ENCODE measurements at regions not wholly inside any gene's neighbourhood (a gene's known extent, or its start where the extent isn't known, plus 50 kb on each side); places are given as distances from the start of the nearest gene placed in this dataset.

DNA sequence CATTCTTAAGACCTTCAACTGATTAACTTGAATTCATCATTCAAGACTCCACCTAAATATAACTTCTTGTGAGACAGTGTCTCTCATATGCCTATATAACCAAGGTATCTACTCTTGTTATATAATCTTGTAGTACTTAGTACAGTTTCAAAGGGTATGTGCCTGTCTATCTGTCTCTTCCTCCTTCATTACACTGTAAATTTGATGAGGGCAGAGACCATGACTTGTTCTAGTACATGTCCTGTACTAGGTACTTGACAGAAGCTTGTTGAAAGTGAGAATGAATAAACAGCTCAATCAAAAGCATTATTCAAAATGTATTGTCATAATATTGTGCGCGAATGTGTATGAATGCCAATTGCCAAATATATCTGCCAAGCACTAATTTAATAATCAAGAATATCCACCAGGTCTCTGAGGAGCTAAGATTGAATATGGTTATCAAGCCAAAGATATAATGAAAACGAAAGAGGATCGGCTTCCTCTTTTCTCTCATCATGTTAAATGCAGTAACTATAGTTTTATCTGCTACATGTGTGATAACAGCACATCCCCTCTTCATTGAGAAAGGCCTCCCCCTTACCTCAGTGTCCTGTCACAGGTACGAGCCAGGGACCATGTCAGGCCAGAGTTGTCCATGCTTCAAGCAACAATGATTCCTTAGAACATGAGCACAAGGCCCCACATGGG, 117.3 kb downstream of the UCHL5 start (continued):
- TF ChIP-seq, protein P1, sequence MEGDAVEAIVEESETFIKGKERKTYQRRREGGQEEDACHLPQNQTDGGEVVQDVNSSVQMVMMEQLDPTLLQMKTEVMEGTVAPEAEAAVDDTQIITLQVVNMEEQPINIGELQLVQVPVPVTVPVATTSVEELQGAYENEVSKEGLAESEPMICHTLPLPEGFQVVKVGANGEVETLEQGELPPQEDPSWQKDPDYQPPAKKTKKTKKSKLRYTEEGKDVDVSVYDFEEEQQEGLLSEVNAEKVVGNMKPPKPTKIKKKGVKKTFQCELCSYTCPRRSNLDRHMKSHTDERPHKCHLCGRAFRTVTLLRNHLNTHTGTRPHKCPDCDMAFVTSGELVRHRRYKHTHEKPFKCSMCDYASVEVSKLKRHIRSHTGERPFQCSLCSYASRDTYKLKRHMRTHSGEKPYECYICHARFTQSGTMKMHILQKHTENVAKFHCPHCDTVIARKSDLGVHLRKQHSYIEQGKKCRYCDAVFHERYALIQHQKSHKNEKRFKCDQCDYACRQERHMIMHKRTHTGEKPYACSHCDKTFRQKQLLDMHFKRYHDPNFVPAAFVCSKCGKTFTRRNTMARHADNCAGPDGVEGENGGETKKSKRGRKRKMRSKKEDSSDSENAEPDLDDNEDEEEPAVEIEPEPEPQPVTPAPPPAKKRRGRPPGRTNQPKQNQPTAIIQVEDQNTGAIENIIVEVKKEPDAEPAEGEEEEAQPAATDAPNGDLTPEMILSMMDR (IDR thresholded peaks at IDR 0.05) = no peak
- no peak for TF ChIP-seq NRF1 (IDR thresholded peaks at IDR 0.05; ENCODE audit: low read depth, low read length)

DNA sequence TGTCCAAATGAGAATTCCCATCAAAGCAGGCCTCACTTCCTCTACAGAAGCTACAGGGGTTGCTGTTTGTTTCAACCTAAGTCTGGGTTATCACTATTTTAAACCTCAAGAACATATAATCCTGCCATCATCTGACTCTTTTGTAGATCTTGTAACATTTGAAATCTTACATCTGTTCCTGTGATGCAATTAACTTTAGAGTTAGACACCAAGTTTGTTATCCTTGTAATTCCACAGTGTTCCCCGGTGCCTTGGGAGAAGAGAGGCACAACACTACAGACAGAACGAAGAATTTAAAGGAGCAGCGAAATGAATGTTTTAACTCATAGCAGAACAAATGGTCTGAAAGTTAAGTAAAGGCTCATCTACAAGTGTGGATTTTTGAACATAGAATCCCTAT, 116.1 kb downstream of the UCHL5 start:
- ChIA-PET CTCF (no interaction called here), POLR2A (no interaction called here)
- H3K79me2 ChIP-seq (ENCODE audit: insufficient read depth) = no peaks in the 10 kb centered on the region
- H3K4me1 ChIP-seq (ENCODE audit: control insufficient read depth in 1 of 2, insufficient read depth in 2 of 2, low read depth in 1 of 2, low read length in 1 of 2) = no peaks in the 10 kb centered on the region; a peak in 1 of 4 replicates
- no peak for DNase-seq
- no peaks in the 10 kb centered on the region for H3K9me3 ChIP-seq
- H3K27me3 ChIP-seq (ENCODE audit: insufficient read depth) = no peaks in the 10 kb centered on the region
- H2AFZ ChIP-seq (ENCODE audit: low read depth) = no peak overlapping the region
- no peak for TF ChIP-seq SMC3 (IDR thresholded peaks at IDR 0.05; ENCODE audit: low read depth, low read length)
- 90% methylated on average over 3 of the region's 3 CpGs for WGBS (ENCODE audit: low lambda C conversion rate)
- no peaks in the 10 kb centered on the region for H3K9me2 ChIP-seq
- no peaks in the 10 kb centered on the region for H4K20me1 ChIP-seq (ENCODE audit: insufficient read depth)
- H3K4me2 ChIP-seq = no peak overlapping the region
- no peaks in the 10 kb centered on the region for H3F3A ChIP-seq (replicated peaks; ENCODE audit: insufficient read depth)
- no peak overlapping the region for H3K4me3 ChIP-seq (ENCODE audit: low read depth in 2 of 2, low read length in 1 of 2)
- H3K36me3 ChIP-seq (replicated peaks in 1 of 2; ENCODE audit: control insufficient read depth in 1 of 2, insufficient read depth in 2 of 2, low read length in 1 of 2) = no peaks in the 10 kb centered on the region
- H3K9ac ChIP-seq = no peak overlapping the region
- H3K27ac ChIP-seq (ENCODE audit: low read depth in 2 of 2, low read length in 1 of 2) = no peak overlapping the region

DNA sequence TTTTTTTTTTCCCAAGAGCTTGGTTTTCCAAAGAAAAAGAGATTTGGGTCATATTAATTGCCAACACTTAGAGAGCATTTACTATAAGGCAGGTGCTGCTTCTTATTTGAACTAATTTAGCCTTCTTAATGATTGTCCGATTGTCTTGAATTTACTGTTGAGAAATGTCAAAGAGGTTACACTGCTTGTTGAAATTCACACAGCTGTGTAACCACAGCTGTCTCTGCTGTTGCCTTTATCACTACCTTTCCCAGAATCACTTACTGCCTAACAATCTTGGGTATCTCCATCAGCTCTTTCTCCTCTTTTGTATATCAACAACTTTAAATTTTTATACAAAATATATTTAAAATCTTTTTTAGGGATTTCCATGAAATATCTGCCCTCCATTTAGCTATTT, 115.6 kb downstream of the UCHL5 start:
- 100% methylated on average over 1 of the region's 1 CpG for WGBS (ENCODE audit: low lambda C conversion rate)
- POLR2A ChIA-PET = no interaction called here

More for the DNA sequence above, 115.6 kb downstream of the UCHL5 start:
- no peak for DNase-seq
- Histone ChIP-seq H2AFZ (ENCODE audit: low read depth) (no peak overlapping the region), H3F3A (replicated peaks; ENCODE audit: insufficient read depth) (no peaks in the 10 kb centered on the region), H3K4me2 (no peak overlapping the region), H3K36me3 (replicated peaks in 1 of 2; ENCODE audit: control insufficient read depth in 1 of 2, insufficient read depth in 2 of 2, low read length in 1 of 2) (no peaks in the 10 kb centered on the region), H3K9me3 (no peaks in the 10 kb centered on the region), H3K9ac (no peak overlapping the region), H3K27ac (ENCODE audit: low read depth in 2 of 2, low read length in 1 of 2) (no peak overlapping the region), H4K20me1 (ENCODE audit: insufficient read depth) (no peaks in the 10 kb centered on the region), H3K79me2 (ENCODE audit: insufficient read depth) (no peaks in the 10 kb centered on the region), H3K9me2 (no peaks in the 10 kb centered on the region), H3K27me3 (ENCODE audit: insufficient read depth) (no peaks in the 10 kb centered on the region), H3K4me3 (ENCODE audit: low read depth in 2 of 2, low read length in 1 of 2) (no peak overlapping the region), H3K4me1 (ENCODE audit: control insufficient read depth in 1 of 2, insufficient read depth in 2 of 2, low read depth in 1 of 2, low read length in 1 of 2) (no peaks in the 10 kb centered on the region; a peak in 1 of 4 replicates)
- TF ChIP-seq, protein P1 (IDR thresholded peaks at IDR 0.05) = no peak
- no peak for TF ChIP-seq NRF1 (IDR thresholded peaks at IDR 0.05; ENCODE audit: low read depth, low read length)
- TF ChIP-seq RFX5 (IDR thresholded peaks at IDR 0.05; ENCODE audit: low read length) = no peak
- TF ChIP-seq GABPA (IDR thresholded peaks at IDR 0.05; ENCODE audit: low read depth) = no peak
- TF ChIP-seq MEF2A (IDR thresholded peaks at IDR 0.05; ENCODE audit: borderline replicate concordance, low read depth) = no peak
- no peak for TF ChIP-seq CHD2 (IDR thresholded peaks at IDR 0.05; ENCODE audit: low read length, partially characterized antibody)
- TF ChIP-seq, protein P2, sequence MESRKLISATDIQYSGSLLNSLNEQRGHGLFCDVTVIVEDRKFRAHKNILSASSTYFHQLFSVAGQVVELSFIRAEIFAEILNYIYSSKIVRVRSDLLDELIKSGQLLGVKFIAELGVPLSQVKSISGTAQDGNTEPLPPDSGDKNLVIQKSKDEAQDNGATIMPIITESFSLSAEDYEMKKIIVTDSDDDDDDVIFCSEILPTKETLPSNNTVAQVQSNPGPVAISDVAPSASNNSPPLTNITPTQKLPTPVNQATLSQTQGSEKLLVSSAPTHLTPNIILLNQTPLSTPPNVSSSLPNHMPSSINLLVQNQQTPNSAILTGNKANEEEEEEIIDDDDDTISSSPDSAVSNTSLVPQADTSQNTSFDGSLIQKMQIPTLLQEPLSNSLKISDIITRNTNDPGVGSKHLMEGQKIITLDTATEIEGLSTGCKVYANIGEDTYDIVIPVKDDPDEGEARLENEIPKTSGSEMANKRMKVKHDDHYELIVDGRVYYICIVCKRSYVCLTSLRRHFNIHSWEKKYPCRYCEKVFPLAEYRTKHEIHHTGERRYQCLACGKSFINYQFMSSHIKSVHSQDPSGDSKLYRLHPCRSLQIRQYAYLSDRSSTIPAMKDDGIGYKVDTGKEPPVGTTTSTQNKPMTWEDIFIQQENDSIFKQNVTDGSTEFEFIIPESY (IDR thresholded peaks at IDR 0.05; ENCODE audit: borderline replicate concordance, low read depth) = no peak
- TF ChIP-seq, protein P3, sequence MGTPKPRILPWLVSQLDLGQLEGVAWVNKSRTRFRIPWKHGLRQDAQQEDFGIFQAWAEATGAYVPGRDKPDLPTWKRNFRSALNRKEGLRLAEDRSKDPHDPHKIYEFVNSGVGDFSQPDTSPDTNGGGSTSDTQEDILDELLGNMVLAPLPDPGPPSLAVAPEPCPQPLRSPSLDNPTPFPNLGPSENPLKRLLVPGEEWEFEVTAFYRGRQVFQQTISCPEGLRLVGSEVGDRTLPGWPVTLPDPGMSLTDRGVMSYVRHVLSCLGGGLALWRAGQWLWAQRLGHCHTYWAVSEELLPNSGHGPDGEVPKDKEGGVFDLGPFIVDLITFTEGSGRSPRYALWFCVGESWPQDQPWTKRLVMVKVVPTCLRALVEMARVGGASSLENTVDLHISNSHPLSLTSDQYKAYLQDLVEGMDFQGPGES (IDR thresholded peaks at IDR 0.05; ENCODE audit: low read depth, low read length) = no peak
- TF ChIP-seq RXRA (IDR thresholded peaks at IDR 0.05; ENCODE audit: borderline replicate concordance, low read depth) = no peak
- TF ChIP-seq NFIC (IDR thresholded peaks at IDR 0.05; ENCODE audit: borderline replicate concordance) = no peak
- no peak for TF ChIP-seq GATA2 (CRISPR knock-in tag; IDR thresholded peaks at IDR 0.05)
- TF ChIP-seq FOSL2 (IDR thresholded peaks at IDR 0.05; ENCODE audit: borderline replicate concordance, low read depth) = no peak
- TF ChIP-seq RAD21 (IDR thresholded peaks at IDR 0.05; ENCODE audit: low read length) = no peak
- CTCF ChIA-PET = no interaction called here
